ENCODE measurements at regions not wholly inside any gene's neighbourhood (a gene's known extent, or its start where the extent isn't known, plus 50 kb on each side); places are given as distances from the start of the nearest gene placed in this dataset.

GRCh38 chr1:213929398-213929797, 58.4 kb upstream of the PROX1 start:
- Histone ChIP-seq H3K79me2 (ENCODE audit: control insufficient read depth, low read length) (no peaks in the 10 kb centered on the region), H3K4me1 (ENCODE audit: control insufficient read depth, low read length) (no peaks in the 10 kb centered on the region), H3K27ac (ENCODE audit: low read depth, low read length) (no peak overlapping the region), H3K27me3 (ENCODE audit: control insufficient read depth, low read length) (no peaks in the 10 kb centered on the region), H3K9me2 (replicated peaks; ENCODE audit: control insufficient read depth, low read length) (no peaks in the 10 kb centered on the region), H3K9me3 (ENCODE audit: control insufficient read depth, insufficient read depth, low read length) (no peaks in the 10 kb centered on the region), H3K4me2 (ENCODE audit: low read length) (no peak overlapping the region), H3F3A (ENCODE audit: control insufficient read depth, insufficient read depth) (no peaks in the 10 kb centered on the region), H3K36me3 (ENCODE audit: control insufficient read depth, low read length) (no peaks in the 10 kb centered on the region), H4K20me1 (ENCODE audit: control insufficient read depth, insufficient read depth, low read depth, low read length) (no peaks in the 10 kb centered on the region), H3K4me3 (ENCODE audit: low read length) (no peak overlapping the region)
- TF ChIP-seq, protein P1, sequence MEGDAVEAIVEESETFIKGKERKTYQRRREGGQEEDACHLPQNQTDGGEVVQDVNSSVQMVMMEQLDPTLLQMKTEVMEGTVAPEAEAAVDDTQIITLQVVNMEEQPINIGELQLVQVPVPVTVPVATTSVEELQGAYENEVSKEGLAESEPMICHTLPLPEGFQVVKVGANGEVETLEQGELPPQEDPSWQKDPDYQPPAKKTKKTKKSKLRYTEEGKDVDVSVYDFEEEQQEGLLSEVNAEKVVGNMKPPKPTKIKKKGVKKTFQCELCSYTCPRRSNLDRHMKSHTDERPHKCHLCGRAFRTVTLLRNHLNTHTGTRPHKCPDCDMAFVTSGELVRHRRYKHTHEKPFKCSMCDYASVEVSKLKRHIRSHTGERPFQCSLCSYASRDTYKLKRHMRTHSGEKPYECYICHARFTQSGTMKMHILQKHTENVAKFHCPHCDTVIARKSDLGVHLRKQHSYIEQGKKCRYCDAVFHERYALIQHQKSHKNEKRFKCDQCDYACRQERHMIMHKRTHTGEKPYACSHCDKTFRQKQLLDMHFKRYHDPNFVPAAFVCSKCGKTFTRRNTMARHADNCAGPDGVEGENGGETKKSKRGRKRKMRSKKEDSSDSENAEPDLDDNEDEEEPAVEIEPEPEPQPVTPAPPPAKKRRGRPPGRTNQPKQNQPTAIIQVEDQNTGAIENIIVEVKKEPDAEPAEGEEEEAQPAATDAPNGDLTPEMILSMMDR (IDR thresholded peaks at IDR 0.05; ENCODE audit: low read depth, low read length, poor library complexity, severe bottlenecking) = no peak
- TF ChIP-seq EZH2phosphoT487 (IDR thresholded peaks at IDR 0.05; ENCODE audit: borderline replicate concordance, low read length) = no peak

DNA sequence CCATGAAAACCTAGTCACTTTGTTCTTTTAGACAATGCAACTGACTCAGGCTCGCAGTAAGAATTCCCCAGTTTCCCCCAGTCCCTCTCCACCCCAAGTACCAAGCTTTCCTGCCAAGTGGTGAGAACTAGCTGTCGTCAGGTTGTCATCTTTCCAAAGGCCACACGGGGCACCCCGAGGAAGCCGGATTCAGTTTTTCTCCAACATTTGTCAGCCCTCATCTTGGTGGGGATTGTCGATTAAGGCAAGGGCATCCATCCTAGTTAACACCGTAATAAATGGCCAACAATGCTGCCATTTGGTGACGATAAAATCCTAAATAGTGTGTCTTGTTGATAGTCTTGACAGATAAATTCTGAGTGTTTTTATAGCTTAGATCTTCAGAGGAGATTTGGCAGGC, 55.9 kb upstream of the PROX1 start:
- Histone ChIP-seq H3K27me3 (ENCODE audit: control insufficient read depth, low read length) (no peaks in the 10 kb centered on the region), H3K4me2 (ENCODE audit: low read length) (no peak overlapping the region), H3K4me1 (ENCODE audit: control insufficient read depth, low read length) (no peaks in the 10 kb centered on the region), H3K4me3 (ENCODE audit: low read length) (no peak overlapping the region), H4K20me1 (ENCODE audit: control insufficient read depth, insufficient read depth, low read depth, low read length) (no peaks in the 10 kb centered on the region), H3K79me2 (ENCODE audit: control insufficient read depth, low read length) (no peaks in the 10 kb centered on the region), H3K36me3 (ENCODE audit: control insufficient read depth, low read length) (no peaks in the 10 kb centered on the region), H3K27ac (ENCODE audit: low read depth, low read length) (no peak overlapping the region), H3F3A (ENCODE audit: control insufficient read depth, insufficient read depth) (no peaks in the 10 kb centered on the region), H3K9me2 (replicated peaks; ENCODE audit: control insufficient read depth, low read length) (no peaks in the 10 kb centered on the region), H3K9me3 (ENCODE audit: control insufficient read depth, insufficient read depth, low read length) (no peaks in the 10 kb centered on the region)
- TF ChIP-seq EZH2phosphoT487 (IDR thresholded peaks at IDR 0.05; ENCODE audit: borderline replicate concordance, low read length) = no peak
- TF ChIP-seq, protein P1 (IDR thresholded peaks at IDR 0.05; ENCODE audit: low read depth, low read length, poor library complexity, severe bottlenecking) = no peak

DNA sequence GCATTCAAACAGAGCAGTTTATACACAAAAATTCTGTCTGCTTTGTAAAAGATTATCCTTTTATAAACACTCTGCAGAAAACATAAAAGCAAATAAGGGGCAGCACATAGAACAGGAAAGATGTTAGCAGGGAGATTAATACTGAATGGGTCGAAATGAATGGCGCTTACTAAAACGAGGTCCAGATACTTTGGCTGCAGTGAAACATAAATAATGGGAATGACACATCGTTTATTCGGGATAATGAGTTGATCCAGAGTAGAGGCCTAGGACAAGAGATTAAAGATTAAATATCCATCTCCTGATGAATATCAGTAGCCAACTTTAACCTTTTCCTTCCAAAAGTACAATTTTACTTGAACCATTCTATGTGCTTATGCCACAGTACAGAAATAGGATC, 54.4 kb upstream of the PROX1 start:
- Histone ChIP-seq H3F3A (ENCODE audit: control insufficient read depth, insufficient read depth) (no peaks in the 10 kb centered on the region), H3K4me1 (ENCODE audit: control insufficient read depth, low read length) (no peaks in the 10 kb centered on the region), H3K27me3 (ENCODE audit: control insufficient read depth, low read length) (no peaks in the 10 kb centered on the region)

More for the DNA sequence above, 54.4 kb upstream of the PROX1 start:
- no peak overlapping the region for H3K27ac ChIP-seq (ENCODE audit: low read depth, low read length)
- H3K79me2 ChIP-seq (ENCODE audit: control insufficient read depth, low read length) = no peaks in the 10 kb centered on the region
- H4K20me1 ChIP-seq (ENCODE audit: control insufficient read depth, insufficient read depth, low read depth, low read length) = no peaks in the 10 kb centered on the region
- no peaks in the 10 kb centered on the region for H3K9me3 ChIP-seq (ENCODE audit: control insufficient read depth, insufficient read depth, low read length)
- no peaks in the 10 kb centered on the region for H3K36me3 ChIP-seq (ENCODE audit: control insufficient read depth, low read length)
- no peak overlapping the region for H3K4me3 ChIP-seq (ENCODE audit: low read length)
- no peak for TF ChIP-seq EZH2phosphoT487 (IDR thresholded peaks at IDR 0.05; ENCODE audit: borderline replicate concordance, low read length)
- TF ChIP-seq, protein P1 (IDR thresholded peaks at IDR 0.05; ENCODE audit: low read depth, low read length, poor library complexity, severe bottlenecking) = no peak
- H3K4me2 ChIP-seq (ENCODE audit: low read length) = no peak overlapping the region
- H3K9me2 ChIP-seq (replicated peaks; ENCODE audit: control insufficient read depth, low read length) = no peaks in the 10 kb centered on the region
